ENCODE measurements at regions not wholly inside any gene's neighbourhood (a gene's known extent, or its start where the extent isn't known, plus 50 kb on each side); places are given as distances from the start of the nearest gene placed in this dataset.

DNA sequence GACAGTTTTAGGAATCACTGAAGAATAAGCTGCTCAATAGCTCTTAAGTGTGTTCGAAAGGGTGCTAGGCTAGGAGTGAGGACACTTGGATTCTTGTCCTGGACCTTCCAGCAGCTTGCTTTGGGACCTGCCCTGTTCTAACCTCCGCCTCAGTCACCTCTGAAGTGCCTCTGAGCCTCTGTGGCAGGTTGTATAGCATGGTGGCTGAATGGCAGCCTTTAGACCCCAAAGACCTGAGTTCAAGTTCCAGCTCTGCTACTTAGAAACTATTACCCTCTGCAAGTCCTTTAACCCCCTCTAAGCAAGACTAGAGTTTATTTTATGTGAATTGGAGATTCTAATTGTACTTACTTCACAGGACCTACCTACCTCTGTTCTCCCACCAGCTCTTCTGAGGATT, 81.5 kb downstream of the RRAGC start:
- DNase-seq (ENCODE audit: low spot score in 2 of 2), result no peak
- peaks cover 0 to 40% of the 10 kb centered on the region in 2 donors for H3K27me3 ChIP-seq
- H3K9me3 ChIP-seq, result no peaks in the 10 kb centered on the region
- H3K27ac ChIP-seq, result no peak overlapping the region
- no peaks in the 10 kb centered on the region for H3K36me3 ChIP-seq
- H3K4me3 ChIP-seq, result no peak overlapping the region
- TF ChIP-seq POLR2AphosphoS5 (IDR thresholded peaks at IDR 0.05) (no peak), POLR2A (IDR thresholded peaks at IDR 0.05) (no peak)
- TF ChIP-seq, protein P1, sequence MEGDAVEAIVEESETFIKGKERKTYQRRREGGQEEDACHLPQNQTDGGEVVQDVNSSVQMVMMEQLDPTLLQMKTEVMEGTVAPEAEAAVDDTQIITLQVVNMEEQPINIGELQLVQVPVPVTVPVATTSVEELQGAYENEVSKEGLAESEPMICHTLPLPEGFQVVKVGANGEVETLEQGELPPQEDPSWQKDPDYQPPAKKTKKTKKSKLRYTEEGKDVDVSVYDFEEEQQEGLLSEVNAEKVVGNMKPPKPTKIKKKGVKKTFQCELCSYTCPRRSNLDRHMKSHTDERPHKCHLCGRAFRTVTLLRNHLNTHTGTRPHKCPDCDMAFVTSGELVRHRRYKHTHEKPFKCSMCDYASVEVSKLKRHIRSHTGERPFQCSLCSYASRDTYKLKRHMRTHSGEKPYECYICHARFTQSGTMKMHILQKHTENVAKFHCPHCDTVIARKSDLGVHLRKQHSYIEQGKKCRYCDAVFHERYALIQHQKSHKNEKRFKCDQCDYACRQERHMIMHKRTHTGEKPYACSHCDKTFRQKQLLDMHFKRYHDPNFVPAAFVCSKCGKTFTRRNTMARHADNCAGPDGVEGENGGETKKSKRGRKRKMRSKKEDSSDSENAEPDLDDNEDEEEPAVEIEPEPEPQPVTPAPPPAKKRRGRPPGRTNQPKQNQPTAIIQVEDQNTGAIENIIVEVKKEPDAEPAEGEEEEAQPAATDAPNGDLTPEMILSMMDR (IDR thresholded peaks at IDR 0.05), result no peak
- H3K4me1 ChIP-seq, result no peaks in the 10 kb centered on the region
- intact Hi-C loops (cut with DNase I; ENCODE audit: low total_unique reads), result no loop called here

DNA sequence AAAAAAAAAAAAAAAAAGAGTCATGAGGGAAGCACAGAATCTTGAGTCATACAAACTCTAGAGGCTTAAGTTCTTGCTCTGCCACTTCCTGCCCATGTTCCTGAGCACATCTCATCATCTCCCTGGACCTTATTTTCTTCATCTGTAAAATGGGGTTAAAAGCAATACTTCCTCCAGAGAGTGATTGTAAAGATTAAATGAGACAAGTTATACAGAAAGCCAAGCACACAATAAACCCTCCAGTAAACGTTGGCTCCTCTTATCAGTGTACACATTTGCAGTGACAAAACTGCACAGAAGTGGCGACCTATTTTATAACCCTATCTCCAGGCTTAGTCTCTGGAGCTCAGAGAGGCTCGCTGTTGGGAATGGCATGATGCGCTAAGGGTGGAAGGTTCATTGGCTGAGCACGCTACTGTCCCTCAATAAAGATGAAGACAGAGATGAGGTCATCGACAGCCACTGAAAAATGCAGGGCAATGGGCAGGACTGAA, 82.1 kb downstream of the RRAGC start:
- no peak for DNase-seq (ENCODE audit: low spot score in 2 of 2)
- no peaks in the 10 kb centered on the region for H3K9me3 ChIP-seq

DNA sequence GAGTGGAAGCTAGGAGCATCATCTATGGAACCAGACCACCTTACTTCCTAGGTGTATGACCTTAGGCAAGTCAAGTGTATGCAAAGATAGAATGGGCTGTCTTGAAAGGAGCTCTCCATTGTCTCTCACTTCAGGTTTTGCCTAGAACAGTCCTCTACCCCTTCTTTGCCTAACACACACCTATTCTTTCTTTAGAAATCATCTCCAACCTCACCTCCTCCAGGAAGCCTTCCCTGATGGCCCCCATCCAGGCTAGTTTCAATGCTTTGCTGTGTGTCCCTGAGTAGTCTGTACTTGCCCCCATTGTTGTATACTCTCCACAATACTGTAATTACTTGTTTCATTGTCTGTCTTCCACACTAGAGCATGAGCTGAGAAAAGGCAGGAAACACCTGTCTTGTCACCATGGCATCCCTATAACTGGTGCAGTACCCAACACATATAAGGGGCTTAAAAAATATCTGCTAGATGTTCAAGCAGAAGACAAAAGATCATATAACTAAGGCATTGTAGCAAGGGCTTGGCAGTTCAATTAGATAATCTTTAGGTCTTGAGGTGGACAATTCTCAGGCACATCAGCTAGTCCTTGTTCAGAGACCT, 83.0 kb downstream of the RRAGC start:
- TF ChIP-seq POLR2A (IDR thresholded peaks at IDR 0.05), result no peak
- TF ChIP-seq, protein P1 (IDR thresholded peaks at IDR 0.05), result no peak
- no peak for TF ChIP-seq POLR2AphosphoS5 (IDR thresholded peaks at IDR 0.05)
- DNase-seq (ENCODE audit: low spot score in 2 of 2), result no peak
- H3K4me3 ChIP-seq, result no peak overlapping the region
- H3K27me3 ChIP-seq, result peaks cover 0 to 26% of the 10 kb centered on the region in 2 donors
- no peak overlapping the region for H3K27ac ChIP-seq
- intact Hi-C loops (cut with DNase I; ENCODE audit: low total_unique reads), result no loop called here
- H3K36me3 ChIP-seq, result no peaks in the 10 kb centered on the region
- no peaks in the 10 kb centered on the region for H3K9me3 ChIP-seq
- no peaks in the 10 kb centered on the region for H3K4me1 ChIP-seq

More for the DNA sequence above, 82.1 kb downstream of the RRAGC start:
- intact Hi-C loops (cut with DNase I; ENCODE audit: low total_unique reads), result no loop called here
- H3K4me1 ChIP-seq, result no peaks in the 10 kb centered on the region
- H3K4me3 ChIP-seq, result no peak overlapping the region
- TF ChIP-seq POLR2AphosphoS5 (IDR thresholded peaks at IDR 0.05), result no peak
- TF ChIP-seq, protein P1 (IDR thresholded peaks at IDR 0.05), result no peak
- no peak for TF ChIP-seq POLR2A (IDR thresholded peaks at IDR 0.05)
- H3K27ac ChIP-seq, result no peak overlapping the region
- H3K27me3 ChIP-seq, result peaks cover 0 to 35% of the 10 kb centered on the region in 2 donors
- no peaks in the 10 kb centered on the region for H3K36me3 ChIP-seq

DNA sequence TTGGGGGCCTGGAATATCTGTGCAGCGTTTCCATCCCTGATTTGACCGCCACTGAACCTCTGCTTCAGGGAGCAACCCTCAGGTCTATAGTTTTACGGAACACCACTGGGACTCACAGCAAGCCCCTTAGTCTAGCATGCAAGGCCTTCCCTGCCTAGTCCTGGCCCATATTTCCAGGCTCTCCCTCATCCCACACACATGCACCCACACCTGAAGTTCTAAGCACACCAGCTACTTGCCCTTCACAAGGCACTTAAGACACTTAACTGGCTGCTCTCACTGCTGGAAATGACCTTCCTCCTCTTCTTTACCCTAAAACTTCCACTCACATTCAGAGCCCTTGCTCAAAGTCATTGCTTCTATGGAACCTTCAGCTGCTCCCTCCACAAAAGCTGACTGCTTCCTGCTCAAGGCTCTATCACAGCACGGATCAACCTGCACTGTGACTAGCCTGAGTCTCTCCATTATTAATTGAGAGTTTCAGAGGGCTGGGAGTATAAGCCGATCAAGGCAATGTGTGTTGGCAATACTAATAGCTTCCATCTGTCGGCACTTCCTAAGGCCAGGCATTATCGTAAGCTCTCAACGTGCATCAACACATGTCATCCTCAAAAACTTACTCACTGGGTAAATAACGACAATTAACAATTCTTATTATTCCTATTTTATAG, 84.3 kb downstream of the RRAGC start:
- Histone ChIP-seq H3K27ac (no peak overlapping the region), H3K4me1 (no peaks in the 10 kb centered on the region), H3K4me3 (no peak overlapping the region), H3K27me3 (peaks cover 0 to 16% of the 10 kb centered on the region in 2 donors), H3K9me3 (no peaks in the 10 kb centered on the region), H3K36me3 (no peaks in the 10 kb centered on the region)
- TF ChIP-seq, protein P1 (IDR thresholded peaks at IDR 0.05), result no peak
- no peak for TF ChIP-seq POLR2A (IDR thresholded peaks at IDR 0.05)
- no peak for TF ChIP-seq POLR2AphosphoS5 (IDR thresholded peaks at IDR 0.05)
- intact Hi-C loops (cut with DNase I; ENCODE audit: low total_unique reads), result no loop called here
- DNase-seq (ENCODE audit: low spot score in 2 of 2), result no peak

DNA sequence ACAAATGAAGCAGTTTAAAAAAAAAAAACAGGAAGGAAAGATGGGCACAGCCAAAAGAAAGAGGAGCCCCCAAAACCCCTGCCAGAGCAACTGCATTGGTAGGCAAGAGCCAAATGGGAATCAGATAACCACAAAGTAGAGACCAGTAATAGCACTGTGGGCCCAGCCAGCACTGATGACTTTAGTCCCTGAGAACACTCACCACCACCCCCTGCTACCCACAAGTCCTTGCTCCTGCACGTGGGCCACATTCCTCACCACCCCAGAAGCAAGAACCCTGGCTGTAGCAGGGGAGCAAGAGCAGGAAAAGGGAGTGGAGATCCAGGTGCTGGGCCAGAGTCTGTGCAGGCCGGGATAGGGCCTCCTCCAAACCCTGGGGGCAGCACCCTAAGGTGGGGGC, 86.1 kb downstream of the RRAGC start:
- no peak overlapping the region for H3K27ac ChIP-seq
- H3K4me3 ChIP-seq, result no peak overlapping the region
- no peaks in the 10 kb centered on the region for H3K9me3 ChIP-seq
- TF ChIP-seq POLR2AphosphoS5 (IDR thresholded peaks at IDR 0.05), result no peak
- no peaks in the 10 kb centered on the region for H3K36me3 ChIP-seq
- no peaks in the 10 kb centered on the region for H3K4me1 ChIP-seq
- intact Hi-C loops (cut with DNase I; ENCODE audit: low total_unique reads), result no loop called here
- no peak for DNase-seq (ENCODE audit: low spot score in 2 of 2)
- peaks cover 0 to 3% of the 10 kb centered on the region in 2 donors for H3K27me3 ChIP-seq

All from breast epithelium (tissue), 4 donors.